Activated CD4-positive, alpha-beta T cell treated with anti-CD3 and anti-CD28 coated beads for 24 hours (primary cell): ENCODE measurements at regions not wholly inside any gene's neighbourhood (a gene's known extent, or its start where the extent isn't known, plus 50 kb on each side); places are given as distances from the start of the nearest gene placed in this dataset.
"Not testable (repeated sequence)": the region's sequence is repeated elsewhere in the genome, so short reads cannot be mapped to it uniquely, and the experiment has no call there.

ENCODE experiments used
- DNase-seq, 2 donors: peaks; one replicate each; pipeline ENCODE4 v3.0.0-alpha.2; 2020; ENCODE audit warnings: low read depth in 2 of 2

- no peak for DNase-seq
Observed at GRCh38 chr3:5690904-5691532, 503.5 kb downstream of the EDEM1 start.

GRCh38 chr3:5692446-5692845 is 504.9 kb downstream of the EDEM1 start:
- no peak for DNase-seq

- DNase-seq = no peak
Observed at GRCh38 chr3:5694266-5694665, 506.8 kb downstream of the EDEM1 start.

- no peak for DNase-seq
Observed at GRCh38 chr3:5698851-5699250, 511.3 kb downstream of the EDEM1 start.

- no peak for DNase-seq
Observed at GRCh38 chr3:5699313-5699712, 511.8 kb downstream of the EDEM1 start.

GRCh38 chr3:5699811-5700210 is 512.3 kb downstream of the EDEM1 start:
- DNase-seq = no peak

GRCh38 chr3:5701005-5701404 is 513.5 kb downstream of the EDEM1 start:
- DNase-seq = not testable (repeated sequence)

GRCh38 chr3:5707794-5708193 is 520.3 kb downstream of the EDEM1 start:
- DNase-seq = no peak

GRCh38 chr3:5709714-5710113 is 522.2 kb downstream of the EDEM1 start:
- DNase-seq = no peak

GRCh38 chr3:5710718-5711117 is 523.2 kb downstream of the EDEM1 start:
- DNase-seq = no peak

- no peak for DNase-seq
Observed at GRCh38 chr3:5717254-5717653, 529.7 kb downstream of the EDEM1 start.

GRCh38 chr3:5719668-5720067 is 532.2 kb downstream of the EDEM1 start:
- DNase-seq = not testable (repeated sequence)

- no peak for DNase-seq
Observed at GRCh38 chr3:5725801-5726200, 538.3 kb downstream of the EDEM1 start.

GRCh38 chr3:5726621-5727020 is 539.1 kb downstream of the EDEM1 start:
- DNase-seq = no peak

- no peak for DNase-seq
Observed at GRCh38 chr3:5727743-5728484, 540.4 kb downstream of the EDEM1 start.

- no peak for DNase-seq
Observed at GRCh38 chr3:5729852-5730251, 542.3 kb downstream of the EDEM1 start.

- no peak for DNase-seq
Observed at GRCh38 chr3:5731100-5731499, 543.6 kb downstream of the EDEM1 start.

- no peak for DNase-seq
Observed at GRCh38 chr3:5732081-5732480, 544.6 kb downstream of the EDEM1 start.

- DNase-seq = no peak
Observed at GRCh38 chr3:5733995-5734394, 546.5 kb downstream of the EDEM1 start.

- DNase-seq = no peak
Observed at GRCh38 chr3:5735896-5736295, 548.4 kb downstream of the EDEM1 start.

- DNase-seq = no peak
Observed at GRCh38 chr3:5739299-5739935, 551.9 kb downstream of the EDEM1 start.

GRCh38 chr3:5739949-5740348 is 552.4 kb downstream of the EDEM1 start:
- DNase-seq = no peak

- no peak for DNase-seq
Observed at GRCh38 chr3:5741017-5741416, 553.5 kb downstream of the EDEM1 start.
